RPMI8226 (cell line): ENCODE measurements at regions not wholly inside any gene's neighbourhood (a gene's known extent, or its start where the extent isn't known, plus 50 kb on each side); places are given as distances from the start of the nearest gene placed in this dataset.

Experiments
- DNase-seq: peaks from one replicate; pipeline ENCODE4 v3.0.0-alpha.2; 2015

DNA sequence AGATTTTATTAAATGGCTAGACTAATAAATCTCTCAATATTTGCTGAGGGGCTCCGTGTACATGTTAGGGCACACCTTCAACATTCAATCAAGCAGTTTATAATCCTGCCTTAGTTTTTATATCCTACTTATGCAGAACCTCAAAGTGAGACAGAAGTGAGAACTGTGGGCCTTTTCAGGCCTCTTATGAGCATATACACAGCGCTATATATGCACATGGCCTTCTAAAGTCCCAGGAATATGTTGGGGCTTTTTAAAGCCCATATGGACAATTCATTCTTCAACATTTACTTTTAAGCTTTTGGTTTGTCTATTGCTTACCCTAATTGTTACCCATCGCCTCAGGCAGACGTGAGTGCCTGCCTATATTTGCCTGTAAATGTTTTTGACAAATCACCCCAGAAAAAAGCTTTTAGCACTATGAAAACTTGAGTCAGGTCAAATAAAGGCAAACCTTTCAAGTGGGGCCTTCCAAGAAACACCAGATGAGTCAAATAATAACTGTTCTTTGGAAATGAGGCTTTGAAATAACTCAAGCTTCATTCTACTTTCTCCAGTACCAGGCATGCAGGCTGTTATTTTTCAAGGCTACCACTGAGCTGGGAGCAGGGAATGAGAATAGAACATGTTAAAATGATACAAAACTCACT, 58.2 kb downstream of the ESM1 start:
- no peak for DNase-seq

DNA sequence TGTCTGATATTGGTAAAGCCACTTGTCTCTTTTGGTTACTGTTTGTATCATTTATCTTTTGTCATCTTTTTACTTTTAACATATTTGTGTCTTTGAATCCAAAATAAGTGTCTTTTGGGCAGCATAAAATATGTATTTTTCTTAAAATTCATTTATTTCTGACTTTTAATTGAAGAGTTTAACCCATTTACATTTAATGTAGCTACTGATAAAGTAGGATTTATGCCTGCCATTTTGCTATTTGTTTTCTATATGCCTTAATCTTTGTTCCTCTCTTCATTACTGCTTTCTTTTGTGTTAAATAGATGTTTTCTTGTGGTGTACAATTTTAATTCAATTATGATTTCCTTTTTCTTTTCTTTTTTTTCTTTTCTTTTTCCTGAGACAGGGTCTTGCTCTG, 60.9 kb downstream of the ESM1 start:
- DNase-seq, result no peak

DNA sequence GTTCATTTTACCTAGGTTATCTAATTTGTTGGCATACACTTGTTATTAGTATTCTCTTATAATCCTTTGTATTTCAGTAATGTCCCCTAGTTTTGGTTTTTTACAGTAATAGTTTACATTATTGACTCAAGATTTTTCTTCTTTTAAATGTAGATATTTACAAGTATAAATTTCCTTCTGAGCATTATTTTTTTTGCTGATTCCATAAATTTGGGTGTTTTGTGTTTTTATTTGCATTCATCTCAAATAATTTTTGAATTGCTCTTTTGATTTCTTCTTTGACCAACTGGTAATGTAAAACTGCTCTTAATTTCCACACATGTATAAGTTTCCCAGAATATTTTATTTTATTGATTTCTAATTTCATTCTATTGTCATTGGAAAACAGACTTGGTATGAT, 68.1 kb downstream of the ESM1 start:
- DNase-seq, result no peak

DNA sequence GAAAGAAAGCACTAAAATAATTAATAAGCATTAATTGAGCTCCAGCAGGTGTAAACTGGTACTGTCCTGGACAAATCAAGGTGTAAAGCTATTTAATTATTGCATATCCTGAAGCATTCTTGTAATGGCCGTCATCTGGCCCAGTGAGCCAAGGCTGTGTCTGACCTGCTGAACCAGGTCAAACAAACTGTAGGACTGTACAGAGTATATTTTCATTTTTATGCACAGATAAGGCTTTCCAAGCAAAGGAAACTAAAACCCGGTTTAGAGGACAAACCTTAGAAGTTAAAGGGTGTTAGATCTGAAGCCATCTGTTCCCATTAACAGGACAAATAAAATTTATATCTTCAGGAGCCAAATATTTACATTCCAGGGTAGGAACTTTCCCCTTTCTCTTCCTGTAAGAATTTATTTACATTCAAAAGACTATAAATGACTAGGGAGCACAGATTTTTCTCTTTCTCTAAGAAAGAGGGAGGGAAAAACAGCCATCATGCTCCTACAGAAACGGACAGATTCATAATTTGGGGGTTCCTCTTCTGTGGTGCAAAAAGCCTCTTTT, 69.8 kb downstream of the ESM1 start:
- no peak for DNase-seq

DNA sequence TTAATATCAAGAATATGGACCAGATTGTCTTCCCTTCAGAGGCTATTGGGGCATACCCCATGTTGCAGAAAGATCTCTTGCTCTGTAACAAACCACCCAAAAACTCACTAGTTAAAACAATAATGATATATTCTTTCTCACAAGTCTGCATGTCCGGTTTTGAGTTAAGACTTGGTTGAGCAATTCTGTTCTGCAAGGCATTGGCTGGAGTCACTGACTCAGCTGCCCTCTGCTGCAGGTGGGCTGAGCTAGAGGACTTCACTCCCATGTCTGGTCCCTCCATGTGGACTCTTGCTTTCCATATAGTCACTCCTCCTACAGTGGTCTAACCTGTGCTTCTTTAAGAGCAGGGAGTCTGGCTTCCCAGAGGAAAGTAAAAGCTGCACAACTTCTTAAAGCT, 73.4 kb downstream of the ESM1 start:
- no peak for DNase-seq

DNA sequence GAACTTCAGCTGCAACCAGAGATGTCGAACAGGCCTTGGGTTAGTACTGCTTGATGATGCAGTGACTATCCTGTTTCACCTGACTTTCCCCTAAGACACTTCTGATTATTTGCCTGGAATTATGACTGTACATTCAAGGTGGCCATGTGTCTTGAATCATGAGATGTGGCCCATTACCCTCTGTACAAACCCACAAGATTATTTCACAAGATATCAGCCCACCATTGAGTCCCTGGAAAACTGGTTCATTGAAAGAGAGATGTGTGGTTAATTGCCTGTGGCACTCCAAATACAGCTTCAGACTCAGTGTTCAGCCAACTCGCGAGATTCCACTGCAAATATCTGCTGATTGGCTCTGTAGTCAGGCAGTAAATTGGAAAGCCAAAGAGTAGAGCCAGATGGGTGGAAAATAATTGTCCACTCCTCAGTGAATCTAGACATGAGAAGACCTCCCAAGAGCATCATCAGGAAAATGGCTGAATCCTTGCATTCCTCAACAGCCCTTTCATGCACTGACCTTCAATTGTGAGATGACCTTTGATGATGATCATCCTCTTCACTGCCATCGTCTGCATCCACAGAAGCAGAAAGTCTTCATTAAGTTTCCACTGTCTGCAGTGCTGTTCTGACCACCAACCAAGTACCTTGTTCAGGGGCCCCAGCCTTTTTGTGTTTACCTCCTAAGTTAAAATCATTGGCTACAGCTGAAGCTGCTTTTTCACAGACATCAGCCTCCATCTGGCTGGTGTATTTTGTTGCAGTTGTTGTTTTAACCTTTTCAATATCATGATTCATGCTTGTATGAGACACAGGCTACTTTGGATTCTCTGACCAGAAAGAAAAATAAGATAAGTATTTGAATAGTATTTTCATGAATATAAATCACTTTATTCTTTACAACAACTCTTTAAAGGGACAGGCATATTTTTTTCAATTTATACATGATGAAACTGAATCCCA, 75.2 kb downstream of the ESM1 start:
- no peak for DNase-seq

DNA sequence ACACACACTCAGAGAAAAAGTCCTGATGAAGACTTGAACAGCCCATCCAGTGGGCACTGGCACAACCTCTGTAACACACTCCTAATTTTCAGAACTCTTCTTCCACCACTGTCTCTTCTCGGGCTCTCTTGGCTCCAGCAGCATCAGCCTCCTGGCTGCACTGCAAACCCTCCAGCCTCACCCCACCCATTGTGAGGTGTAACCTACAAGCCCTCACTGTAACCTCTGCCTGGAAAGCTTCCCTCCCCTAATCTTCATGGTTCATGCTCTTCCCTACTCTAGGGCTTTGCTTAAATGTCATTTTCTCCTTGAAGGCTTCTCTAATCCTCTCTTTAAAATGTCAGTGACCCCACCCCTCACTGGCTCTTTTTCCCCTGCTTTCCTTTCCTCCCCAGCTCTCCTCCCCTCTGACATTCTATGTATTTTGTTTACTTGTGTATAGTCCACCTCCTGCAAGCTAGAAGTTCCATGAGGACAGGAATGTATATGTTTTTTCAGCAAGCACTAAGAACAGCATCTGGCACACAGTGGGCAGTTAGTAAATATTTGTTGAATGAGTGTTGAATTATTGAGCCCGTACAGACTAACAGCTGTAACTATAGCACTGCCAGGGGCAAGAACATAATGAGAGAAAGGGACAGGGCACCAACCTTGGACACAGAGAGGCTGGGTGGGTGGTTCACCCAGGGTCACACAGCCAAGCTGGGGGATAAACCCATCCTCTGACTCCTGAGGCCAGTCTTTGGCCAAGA, 76.4 kb downstream of the ESM1 start:
- DNase-seq, result no peak

DNA sequence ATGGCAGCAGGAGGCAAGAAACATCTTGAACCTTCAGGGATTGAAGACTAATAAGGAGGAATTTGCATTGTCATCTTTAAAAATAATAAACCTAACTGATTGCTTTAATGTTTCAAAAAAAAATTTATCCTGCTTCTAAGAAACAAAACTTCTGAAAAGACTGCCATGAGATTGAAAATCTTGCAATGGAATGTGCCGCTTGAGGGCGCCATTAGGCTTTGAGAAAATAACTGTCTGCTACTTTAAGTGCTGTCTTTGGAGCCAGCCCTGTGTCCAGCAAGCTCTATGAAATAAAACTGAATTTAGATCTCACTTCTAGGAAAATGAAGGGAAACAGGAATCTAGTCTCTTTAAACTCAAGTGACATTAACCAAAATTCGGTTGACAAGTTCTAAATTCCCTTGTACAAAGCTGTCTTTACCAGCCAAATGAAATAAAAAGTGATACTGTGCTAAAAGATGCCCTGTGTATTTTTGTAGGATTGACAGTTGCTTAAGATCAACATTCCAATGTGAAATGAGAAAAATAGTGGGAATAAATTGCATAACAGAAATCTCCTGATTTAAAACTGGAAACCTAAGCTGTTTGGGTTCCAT, 79.4 kb downstream of the ESM1 start:
- peak; percentile 71 for DNase-seq

DNA sequence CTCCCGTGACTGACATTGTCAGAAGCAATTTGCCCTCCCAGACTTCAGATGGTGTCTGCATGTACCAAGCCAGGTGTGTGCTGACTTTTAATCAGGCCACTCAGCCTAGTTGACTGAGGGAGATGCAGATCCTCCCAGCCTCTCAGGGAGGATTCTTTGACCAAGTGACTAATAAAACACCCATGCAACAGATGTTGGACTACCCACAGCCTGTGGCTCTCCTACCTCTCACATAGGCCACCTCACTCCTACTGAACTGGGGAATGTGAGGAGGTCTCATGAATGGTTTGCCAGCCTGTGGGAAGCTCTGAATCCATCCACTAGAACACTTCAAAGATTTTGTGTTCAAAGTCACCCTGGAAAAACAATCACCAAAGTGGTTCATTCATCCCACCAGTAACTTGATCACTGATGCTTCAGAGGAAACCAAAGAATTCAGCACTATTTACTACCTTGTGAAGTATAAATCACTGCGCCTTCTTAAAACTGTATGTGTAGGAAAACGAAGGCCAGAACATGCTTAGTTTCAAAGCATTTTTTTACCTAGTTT, 80.1 kb downstream of the ESM1 start:
- DNase-seq, result no peak

DNA sequence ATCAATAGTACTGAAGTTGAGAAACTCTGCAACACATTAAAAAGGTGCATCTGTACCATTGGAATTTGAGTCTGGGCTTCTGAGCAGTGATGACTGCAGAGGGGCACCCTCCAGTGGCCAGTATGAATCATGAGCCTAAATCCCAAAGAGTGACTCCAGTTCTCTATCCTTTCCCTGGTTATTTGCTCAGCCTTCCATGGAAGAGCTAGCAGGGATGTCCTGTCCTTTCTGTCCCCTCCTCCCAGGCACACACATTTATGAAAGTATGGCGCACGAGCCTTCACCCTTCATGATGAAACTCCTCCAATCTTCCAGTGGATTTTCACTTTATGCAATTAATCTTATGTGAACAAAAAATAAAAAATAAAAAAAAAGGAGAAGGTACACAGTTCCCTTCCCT, 81.0 kb downstream of the ESM1 start:
- peak; percentile 20 for DNase-seq

DNA sequence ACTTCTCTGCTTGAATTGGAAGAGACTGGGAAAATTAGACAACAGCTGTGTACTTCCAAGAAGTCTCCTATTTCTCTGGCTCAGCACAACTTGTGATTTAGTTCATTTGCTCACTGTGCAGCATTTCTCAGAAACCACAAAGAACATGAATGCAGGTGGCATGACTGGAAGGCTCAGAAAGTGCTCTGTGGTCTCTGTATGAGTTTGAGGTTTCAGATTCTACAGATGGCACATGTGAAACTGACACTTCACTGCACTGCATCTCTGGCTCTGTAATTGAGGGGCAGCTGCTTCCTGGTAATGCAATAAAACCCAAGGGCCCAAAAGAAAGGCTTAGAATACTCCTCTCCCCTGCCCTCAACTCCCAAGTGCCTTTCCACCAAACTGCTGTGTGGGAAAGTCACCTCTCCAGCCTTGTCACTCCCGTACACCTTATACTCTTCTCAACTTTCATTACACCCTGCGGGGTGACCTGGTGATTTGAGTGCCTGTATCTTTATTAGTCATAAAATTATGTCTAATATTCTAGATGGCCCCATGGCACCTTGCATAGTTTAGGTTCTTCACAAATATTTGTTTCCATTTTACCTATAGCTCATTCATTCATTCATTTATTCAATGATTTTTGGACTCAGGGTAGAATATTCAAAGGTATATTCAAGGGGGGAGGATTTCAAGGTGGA, 82.5 kb downstream of the ESM1 start:
- peak; percentile 89 for DNase-seq

DNA sequence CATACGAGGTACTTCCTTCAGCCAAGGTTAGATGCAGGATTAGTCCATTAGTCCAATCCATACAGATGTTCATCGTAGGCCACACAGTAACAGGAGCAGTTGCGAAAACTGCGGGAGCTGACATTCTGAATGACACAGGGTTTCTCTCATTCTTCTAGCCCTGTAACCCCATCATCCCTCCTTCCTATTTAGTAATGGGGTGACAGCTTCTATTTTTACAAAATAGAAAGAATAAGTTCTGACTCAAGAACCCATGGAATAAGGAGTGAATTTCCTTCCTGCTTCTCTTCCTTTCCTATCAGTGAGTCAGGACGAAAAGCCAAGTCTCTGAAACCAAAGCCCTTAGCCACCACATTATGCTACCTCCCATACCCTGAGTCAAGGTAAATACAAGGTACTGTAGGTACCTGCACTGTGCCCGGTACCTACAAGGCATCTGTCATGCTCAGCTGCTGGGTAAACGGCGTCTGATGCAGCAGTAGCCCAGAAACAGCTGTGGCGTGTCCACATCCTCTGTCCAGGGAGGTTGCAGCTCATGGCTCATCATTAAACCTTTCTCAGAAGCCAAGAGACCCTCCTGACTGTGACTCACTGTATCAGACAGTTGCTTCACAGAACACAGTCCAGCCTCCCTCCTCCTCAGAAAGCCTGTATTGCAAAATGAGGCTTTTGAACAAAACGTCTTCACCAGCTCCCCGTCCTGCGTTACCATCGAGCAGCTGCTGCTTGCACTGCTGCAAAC, 84.2 kb downstream of the ESM1 start:
- no peak for DNase-seq

DNA sequence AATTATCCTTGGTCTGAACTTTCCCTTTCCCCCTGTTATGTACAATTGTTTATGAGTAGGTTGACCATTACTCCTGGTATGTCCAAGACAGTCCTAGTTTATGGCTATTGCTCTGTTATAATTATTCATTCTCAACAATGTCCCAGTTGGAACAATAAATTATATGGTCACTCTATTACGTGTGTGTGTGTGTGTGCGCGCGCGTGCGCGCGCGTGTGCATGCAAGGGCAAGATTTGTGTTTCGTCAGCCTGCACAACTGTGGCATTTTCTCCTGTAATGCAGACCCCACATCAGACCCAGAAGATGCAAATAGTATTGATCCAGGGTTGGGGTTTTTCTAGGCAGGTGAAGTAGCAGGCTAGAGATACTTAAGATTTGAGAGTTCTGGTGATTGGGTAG, 88.4 kb downstream of the ESM1 start:
- DNase-seq, result no peak

DNA sequence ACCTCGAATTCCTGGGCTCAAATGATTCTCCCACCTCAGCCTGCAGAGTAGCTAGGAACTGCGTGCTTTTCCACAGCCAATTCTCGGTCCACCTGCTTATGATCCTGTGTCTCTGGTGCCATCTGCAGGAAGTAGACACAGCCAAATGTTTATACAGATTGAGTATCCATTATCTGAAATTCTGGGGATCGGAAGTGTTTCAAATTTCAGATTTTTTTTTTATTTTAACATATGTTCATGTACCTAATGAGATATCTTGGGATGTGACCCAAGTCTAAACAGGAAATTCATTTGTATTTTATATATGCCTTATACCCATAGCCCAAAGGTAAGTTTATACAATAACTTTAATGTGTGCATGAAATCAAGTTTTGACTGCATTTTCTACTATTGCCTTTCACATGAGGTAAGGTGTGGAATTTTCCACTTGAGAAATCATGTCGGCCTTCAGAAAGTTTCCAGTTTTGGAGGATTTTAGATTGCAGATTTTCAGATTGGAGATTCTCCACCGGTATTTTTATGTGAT, 89.5 kb downstream of the ESM1 start:
- peak; percentile 45 for DNase-seq

DNA sequence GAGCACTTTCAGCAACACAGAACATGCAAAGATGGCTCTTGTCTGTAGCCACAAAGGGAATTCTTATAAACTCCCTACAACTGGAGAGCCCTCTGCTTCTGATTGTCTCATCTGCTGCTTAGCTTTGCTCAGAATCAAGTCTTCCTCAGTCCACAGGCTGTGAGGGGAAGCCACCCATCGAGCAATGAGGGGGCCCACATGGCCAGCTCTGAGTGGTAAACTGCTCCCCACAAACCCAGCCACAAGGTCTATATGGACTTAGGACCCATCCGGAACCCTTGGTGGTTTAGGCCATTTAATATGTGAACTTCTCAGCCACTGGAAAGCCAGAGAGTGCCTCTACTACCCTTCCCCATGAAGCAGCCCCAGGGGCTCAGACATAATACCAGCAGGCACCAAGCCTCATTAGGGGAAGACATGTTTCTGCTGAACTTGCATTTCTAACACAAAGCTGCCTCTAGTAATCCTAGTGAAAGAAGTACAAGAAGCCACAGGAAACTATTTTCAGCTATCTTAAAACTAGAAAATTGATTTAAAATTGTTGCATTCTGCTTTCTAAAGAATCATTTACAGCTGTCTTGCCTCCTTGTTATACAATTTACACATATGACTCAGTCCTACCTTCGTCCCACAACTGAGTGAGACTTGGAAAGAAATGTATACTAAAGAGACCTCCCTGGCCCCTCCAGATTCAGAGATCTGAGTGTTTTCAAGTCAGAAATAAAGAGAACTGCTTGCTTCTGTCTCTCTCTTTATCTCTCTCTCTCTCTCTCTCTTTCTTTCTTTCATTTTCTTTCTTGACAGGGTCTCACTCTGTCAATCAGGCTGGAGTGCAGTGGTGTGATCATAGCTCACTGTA, 90.2 kb downstream of the ESM1 start:
- peak; percentile 16 for DNase-seq

DNA sequence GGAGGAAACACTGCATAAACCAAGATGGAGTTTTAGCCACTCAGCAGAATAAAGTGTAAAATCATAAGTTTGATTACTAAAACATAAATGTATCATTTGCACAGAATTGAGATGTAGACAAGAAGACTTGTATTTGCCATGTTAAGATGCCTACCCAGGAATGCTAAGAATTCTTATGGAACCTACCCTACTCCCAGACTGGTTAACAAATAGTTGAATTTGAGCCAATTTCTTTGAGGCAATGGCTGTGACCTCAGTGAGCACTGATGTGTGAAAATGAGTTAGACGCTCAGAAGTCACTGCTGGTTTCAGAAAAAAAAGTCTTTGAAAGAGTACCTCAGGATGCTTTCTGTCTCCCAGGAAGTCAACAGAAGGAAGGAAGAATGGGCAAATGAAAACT, 95.6 kb downstream of the ESM1 start:
- DNase-seq, result no peak

DNA sequence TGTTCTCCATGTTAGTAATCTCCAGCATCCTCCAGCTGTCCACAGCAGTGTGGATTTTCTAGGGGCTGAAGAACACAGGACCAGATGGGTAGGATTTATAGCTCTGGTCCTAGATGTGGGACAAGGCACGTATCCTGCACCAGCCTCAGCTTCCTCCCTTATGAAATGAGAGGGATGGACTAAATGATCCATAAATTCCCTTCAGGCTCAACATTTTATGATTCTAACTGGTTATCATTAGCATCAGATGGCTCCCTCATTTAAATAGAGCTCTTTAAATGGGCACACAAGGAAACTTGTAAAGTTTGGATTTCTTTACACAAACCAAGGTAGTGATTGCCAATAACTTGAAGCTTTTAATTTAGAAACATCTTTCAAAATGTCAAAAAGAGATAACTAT, 97.7 kb downstream of the ESM1 start:
- no peak for DNase-seq

DNA sequence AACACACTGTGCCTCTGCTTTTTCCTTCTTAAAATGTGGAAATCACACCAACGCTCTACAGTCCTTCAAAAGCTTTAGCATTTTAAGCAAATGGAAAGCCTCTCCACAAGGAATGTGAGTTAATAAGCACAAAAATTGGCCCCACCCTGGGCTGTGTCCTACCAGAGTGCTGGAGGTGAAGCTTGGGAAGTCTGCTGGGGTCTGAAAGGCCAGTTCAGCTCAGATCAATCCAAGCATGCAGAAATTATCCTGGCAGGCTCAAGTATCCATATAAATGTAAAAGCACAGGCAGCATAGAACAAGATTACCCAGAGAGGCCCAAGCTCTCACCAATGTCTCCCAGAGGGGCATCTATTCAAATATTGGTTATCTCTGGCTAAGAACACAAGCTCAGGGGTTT, 98.5 kb downstream of the ESM1 start:
- no peak for DNase-seq

DNA sequence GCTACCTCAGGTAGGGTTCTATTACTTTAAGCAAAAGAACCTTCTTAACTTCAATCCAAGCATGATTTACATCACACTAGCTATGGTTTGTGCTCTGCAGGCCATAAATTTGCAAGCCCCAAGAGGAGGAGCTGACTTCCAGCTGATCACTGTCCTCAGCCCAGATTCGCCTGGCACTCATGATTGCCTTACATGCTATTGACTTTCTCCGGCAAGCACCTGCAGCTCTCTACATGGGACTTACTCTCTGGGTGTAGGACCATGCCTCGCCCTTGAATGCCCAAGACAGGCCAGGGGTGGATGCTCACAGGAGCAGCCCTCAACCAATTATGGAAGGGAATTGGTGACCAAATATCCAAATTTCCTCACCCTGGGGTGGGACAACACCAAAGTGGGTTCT, 99.8 kb downstream of the ESM1 start:
- no peak for DNase-seq

DNA sequence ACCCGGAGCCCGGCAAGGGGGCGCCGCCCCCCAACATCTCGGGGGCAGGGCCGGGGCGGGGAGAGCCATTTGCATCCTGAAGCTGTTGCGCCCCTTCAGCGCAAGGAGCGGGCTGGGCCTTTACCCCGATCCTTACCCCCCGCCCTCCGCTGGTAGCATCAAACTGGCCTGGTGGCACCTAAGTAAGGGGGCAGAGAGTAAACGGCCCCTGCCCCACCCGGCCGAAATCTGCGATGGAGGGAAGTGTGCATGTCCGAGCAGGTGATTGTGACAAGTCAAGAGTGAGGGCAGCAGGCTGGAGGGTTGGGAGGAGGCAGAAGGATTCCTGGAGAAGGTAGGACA, 101.2 kb downstream of the ESM1 start:
- no peak for DNase-seq
